KBM-7 (cell line): ENCODE measurements at regions not wholly inside any gene's neighbourhood (a gene's known extent, or its start where the extent isn't known, plus 50 kb on each side); places are given as distances from the start of the nearest gene placed in this dataset.

Experiments
- DNase-seq: peaks from one replicate; pipeline ENCODE4 v3.0.0-alpha.2; 2015
- in situ Hi-C: fragments of 300-500 bp; cut with MboI; formaldehyde crosslinking; loops from 2 replicates; pipeline ENCODE4 v1.14.3; 2020; ENCODE audit warnings: low sequenced_read_pairs, low pct_unique_long_range_greater_than_20kb, mixed read lengths

DNA sequence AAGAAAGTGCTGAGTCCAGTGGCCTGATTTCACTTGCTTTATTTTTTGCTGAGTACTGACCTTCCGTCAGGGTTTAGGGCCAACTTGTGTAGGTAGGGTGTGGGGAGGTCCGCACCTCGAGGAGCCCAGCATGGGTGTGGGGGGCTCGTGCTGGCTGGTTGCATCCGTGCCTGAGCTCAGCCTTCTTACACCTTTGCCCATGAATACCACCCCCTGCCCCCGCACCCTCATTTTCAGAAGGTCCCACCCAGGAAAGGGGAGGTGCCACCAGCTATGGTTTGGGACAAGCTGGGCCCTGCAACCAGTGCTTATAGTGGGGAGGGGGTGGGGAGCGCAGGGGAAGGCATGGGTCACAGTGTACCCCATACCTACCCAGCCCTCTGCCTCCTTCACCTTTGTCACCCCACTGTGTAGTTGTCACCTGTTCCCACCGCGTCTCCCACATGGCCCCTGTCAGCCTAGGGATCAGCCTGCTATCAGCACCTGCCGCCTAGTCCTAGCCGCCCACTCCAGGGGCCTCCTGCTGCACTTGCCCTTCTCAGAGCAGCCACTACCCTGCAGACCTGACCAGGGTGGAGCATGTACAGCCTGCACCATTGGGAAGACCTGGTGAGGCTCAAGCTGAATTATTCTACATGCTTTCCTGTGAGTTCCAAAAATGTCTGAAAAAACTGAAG is 146.2 kb upstream of the RET start:
- in situ Hi-C loops, result no loop called here
- DNase-seq, result no peak

DNA sequence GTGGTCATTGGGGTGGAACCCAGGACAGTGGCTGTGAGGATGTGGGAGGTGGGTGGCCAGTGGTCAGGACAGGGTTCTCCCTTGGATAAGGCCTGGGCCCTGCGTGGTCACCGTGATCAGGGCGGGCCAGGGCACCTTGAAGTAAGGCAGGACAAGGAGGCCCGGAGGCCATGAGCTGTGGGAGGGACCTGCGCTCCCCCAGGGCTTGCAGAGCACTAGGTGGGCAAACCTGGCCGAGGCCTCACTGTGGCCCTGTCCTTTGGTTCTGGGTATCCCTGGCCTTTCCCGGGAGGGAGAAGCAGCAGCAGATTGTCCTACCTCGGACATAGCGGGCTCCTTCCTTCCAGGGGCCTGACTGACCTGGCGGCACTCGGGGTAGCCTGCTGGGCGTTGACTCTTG is 144.8 kb upstream of the RET start:
- in situ Hi-C loops, result no loop called here
- no peak for DNase-seq

DNA sequence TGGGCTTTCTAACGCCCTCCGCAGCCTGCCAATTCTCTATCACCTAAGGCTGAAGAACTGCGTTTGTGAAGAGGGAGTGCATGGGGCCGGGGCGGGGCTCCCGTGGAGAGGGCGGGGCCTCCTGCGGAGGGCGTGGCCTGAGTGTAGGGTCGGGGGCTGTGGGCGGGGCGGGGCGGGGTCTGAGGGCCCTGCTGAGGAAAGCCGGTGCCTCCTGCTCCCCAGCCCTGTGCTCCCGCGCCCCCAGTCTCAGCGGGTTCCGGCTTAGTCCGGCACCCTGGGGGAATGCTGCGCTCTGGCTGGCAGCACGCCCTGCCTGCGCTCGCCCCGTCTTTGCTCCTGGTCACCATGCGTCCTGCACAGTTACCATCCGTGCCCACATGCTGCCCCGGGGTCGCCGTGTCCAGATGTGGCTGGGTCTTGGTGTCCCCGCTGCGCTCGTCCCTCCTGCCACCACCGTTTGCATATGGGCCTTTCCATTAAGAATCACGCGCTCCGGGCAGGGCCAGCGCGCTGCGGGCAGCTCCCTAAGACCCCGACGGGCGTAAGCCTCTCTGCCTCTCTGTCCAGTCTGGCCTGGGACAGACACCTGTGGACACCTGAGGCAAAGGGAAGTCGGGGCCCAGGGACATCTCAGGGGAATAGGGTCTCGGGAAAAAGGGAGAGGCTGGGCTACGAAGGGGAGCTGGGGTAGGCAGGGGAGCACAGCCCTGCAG is 144.0 kb upstream of the RET start:
- in situ Hi-C loops, result no loop called here
- no peak for DNase-seq

DNA sequence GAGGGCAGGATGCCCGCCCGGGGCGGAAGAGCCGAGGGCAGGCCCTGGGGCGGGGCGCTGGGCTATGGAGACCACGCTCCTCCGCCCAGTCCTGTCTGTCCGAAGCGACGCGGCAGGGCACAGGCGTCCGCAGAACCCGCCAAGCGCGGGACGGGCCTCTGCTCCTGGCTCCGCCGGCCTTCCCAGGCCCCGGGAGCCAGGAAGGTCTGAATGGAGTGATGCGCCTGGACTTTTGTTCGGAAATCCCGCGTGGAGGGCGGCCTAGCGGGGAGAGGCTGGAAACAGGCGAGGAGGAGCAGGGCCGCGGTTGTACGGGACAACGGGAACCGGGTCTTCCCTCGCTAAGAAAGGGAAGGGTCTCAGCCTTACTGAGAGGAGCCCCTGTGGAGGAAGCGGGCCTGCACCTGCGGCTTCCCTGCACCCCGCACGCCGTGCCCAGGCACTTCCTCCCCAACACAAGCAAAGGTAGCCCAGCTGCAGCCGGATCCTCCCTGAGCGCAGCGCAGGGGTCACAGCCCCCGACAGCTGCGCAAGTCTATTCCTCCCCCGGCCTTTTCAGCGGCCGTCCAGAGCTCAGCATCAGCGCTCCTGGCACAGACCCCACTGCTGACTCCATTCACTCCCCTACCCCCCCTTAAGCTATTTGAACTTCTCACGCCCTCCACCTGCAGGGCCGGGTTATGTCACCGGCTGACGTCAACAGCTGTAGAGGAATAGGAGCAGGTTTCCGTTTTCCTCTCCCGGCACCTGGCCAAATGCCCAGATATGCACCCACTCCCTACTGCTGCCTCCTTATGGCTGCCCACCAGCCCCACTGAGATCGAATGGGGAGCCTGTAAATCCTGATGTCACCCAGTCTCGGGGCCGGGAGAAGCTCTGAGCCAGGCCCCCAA is 143.2 kb upstream of the RET start:
- DNase-seq, result no peak
- in situ Hi-C loops, result no loop called here

DNA sequence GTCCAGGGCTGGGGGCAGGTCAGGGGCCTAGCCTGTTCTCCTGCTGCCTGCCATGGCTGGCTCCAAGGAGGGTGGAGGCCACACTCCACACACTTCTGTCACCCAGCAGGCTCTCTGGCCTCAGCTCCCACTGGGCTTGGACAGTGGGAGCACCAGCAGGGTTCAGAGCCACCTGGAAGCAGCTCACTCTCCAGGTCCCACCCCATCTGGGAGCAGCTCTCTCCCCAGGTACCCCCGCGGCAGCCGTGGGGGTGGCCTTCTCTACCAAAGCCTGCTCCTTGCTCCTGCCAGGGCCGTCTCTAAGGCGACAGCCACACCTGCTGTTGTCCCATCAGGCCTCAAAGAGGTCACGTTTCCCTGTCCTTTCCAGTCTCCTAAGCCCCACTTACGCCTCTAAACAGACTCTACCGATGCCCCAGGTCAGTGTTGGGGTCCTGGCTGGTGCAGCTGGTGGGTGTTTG is 142.5 kb upstream of the RET start:
- no peak for DNase-seq
- in situ Hi-C loops, result no loop called here

DNA sequence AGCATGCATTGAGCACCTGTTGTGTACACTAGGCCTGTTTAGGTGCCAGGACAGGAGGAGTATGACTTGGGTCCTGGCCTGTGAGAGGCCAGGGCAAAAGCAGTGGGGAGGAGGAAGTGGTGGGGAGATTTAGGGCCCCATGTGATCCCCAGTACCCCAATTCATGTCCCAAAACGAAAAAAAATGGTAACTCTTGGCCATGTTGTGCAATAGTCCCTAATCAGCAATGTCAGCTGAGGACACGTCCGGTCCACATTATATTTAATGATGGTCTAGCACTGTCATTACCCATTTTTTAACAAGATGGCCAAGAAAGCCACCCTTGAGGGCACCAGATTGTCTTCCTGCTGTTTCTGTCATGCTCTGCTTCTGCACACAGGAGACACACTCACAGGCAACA is 142.0 kb upstream of the RET start:
- no peak for DNase-seq
- in situ Hi-C loops, result no loop called here

DNA sequence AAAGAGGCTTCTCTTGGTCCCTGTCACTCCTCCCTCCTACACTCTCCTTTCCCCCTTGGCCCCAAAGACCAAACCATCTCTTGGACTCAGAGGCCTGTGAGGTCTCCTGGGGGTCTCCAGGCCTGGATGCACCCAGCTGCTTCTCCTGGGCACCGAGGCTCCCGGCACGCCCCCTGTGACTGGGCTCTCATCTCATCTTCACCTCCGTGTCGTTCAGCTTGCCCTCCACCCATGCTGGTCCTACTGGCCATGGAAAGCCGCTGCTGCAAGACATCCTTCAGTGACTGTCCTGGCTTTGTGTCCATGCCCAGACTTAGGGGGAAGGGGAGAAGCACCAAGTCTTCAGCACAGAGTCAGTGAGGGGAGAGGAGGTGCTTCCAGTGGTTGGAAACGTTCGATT is 141.4 kb upstream of the RET start:
- DNase-seq, result no peak
- in situ Hi-C loops, result no loop called here

DNA sequence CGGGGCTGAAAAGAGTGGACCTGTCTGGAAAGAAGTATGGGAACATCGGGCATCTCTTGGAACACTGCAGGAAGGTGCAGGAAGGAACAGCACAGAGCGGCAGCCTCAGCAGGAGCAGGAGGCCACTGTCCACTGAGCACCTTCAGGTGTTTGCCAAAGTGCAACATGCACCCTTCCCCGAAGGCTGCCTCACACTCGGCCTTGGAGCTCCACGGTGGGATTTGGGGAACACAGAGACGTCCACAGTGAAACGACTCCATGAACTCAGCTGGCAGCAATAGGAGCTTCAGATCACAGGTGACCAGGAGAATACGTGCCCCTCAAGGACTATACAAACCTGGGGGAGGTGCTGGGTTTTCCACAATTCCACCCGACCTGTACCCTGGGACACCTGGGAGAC is 140.3 kb upstream of the RET start:
- in situ Hi-C loops, result no loop called here
- no peak for DNase-seq

DNA sequence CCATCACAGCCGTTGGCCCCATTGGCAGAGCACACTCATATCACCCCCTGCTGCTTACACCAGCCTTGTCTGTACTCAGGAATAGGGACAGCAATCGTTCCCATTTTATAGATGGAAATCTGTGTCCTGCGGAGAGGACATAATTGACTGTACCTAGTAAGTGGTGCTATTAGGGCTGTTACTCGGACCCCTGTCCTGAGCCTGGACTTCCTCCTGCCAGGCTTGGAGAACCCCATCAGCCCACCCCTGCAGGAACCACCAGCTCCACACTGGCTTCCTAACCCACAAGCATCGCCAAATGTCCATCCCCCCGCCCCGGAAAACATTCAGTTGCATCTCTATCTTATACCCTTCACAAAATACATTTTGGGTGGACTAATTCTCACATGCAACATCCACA is 139.8 kb upstream of the RET start:
- no peak for DNase-seq
- in situ Hi-C loops, result no loop called here

DNA sequence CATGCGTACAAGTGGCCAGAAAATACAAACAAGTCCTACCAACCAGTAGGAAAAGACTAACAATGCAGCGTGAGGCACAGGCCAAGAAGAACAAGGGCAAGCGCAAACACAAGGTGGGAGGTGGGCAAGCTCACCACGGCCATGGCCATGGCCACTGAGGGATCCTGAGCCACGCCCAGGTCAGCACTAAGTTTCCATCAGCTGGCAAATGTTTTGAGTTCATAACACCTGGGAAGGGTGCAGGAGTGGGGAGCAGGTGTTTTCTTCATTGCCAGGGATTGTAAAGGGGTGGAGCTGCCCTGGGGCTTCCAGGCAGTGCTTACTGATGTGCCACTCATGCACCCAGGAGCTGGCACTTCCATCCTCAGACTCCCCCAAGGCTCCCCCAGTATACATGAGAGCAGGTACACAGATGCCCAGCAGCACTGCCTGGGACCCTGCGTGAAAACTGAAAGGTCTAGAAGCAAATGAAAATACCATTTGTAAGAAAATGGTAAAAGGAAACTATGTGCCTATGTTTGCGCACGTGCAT is 139.2 kb upstream of the RET start:
- in situ Hi-C loops, result no loop called here
- no peak for DNase-seq

DNA sequence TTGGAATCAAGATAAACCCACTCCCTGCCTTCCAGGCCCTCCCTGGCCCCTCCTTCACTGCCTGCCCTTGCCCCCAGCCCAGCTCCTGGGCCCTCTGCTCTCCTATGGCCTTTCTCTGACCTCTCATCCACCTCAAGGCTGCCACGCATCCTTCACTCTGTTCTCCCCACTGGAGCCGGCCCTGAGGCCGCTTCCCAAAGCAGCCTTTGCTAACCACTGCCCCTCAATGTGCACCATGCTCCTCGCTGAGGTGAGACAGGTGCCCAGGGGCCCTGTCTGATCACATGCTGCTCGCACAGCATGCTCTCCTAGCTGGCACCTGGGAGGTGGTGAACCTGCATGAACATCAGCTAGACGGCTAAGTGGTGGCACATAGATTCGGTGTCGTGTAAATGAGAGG is 138.5 kb upstream of the RET start:
- in situ Hi-C loops, result no loop called here

DNA sequence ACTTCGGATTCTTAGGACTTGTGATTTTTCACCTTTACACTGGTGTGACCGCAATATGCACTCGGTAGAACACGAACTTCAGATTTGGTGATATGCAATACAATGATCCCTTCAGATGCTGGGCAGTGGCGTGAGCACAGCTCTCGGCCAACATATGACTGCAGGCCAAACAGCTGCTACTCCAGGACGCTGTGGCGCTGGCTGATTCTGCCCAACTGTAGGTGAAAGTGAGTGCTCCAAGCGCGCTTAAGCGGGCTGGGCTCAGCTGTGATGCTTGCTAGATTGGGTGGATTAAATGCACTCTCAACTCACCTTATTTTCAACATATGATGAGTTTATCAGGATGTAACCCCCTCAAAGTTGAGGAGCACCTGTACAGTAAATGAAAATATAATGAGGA is 137.6 kb upstream of the RET start:
- no peak for DNase-seq
- in situ Hi-C loops, result no loop called here

More for the DNA sequence above, 138.5 kb upstream of the RET start:
- DNase-seq, result no peak

DNA sequence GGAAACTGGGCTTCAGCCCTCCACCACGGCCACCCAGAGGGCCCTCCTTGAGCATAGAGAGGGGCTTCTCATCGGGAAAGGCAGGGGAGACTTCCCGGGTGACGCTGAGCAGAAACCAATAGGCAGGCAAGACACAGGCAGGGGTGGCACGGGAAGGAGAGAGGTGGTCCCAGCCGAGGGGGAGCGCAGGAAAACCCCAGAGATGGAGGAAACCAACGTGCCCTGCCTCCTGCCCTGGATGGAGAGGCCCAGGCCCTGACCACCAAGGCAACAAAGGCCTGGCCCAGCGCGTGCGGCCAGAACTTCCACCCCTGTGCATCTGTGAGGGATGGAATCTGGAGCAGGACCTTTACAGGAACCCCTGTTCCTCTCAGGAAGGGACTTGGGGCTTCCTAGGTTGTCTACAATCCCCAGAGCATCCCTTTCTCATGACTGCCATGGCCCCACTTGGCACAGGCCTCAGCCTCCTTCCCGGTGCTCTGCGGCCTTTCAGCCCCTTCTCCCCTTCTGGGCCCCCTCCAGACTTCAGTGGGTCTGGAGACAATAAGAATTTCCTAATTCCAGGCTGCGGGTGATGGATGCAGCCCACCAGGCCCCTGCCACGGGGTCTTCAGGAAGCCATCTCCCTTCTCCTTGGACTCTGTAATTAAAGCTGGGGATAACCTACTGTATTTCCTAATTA is 137.0 kb upstream of the RET start:
- DNase-seq, result no peak
- in situ Hi-C loops, result no loop called here

DNA sequence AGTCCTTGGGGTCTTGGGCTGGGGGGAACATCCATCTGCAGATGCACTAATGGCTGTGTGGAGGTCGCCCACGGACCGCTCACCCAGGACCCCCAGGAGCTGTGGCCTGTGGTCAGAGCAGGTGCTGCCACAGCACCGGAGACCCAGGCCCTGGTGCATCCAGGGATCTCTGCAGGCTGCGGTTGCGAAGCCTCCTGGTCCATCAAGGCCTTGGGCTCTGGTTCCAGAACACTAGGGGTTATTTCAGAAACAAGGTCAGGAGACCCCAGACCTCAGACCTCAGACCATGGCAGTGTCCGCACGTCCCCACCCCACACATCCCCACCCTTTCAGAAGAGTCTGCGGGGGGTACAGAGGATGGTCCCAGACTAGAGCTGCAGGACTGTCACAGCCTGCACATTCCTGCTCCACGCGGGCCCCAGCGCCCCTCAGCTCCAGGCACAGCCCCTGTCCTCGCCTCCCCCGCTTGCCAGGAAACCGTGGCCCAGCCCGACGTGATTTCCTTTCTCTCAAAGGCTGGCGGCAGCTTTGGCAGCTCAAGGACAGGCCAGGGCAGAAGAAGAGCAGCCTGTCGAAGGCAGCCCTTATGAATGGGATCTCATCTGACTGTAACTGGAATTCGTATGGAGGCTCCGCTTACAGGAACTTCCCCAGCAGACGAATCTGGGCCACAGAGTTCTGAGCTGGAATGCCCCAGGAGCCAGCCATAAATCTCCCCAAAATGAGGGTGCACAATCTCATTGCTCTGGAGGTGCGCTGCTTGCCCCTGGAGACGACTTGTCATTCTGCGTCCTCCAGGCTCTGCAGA is 136.2 kb upstream of the RET start:
- in situ Hi-C loops, result no loop called here
- no peak for DNase-seq

DNA sequence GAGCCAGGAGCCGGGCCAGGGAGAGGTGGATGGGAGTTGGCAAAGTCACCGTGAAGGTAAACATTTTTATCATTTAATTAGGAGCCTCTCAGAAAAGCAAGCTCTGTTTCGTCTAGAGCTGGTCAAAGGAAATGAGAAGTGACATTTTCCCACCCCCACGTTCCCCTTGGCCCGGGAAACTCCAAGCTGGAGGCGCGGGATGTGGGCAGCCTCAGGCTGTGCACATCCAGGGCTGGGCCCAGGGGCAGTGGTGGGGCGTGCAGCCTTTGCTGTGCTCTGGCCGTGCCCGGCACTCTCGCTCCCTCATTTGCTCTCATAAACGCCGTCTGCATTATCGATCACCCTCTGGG is 135.6 kb upstream of the RET start:
- no peak for DNase-seq
- in situ Hi-C loops, result no loop called here

DNA sequence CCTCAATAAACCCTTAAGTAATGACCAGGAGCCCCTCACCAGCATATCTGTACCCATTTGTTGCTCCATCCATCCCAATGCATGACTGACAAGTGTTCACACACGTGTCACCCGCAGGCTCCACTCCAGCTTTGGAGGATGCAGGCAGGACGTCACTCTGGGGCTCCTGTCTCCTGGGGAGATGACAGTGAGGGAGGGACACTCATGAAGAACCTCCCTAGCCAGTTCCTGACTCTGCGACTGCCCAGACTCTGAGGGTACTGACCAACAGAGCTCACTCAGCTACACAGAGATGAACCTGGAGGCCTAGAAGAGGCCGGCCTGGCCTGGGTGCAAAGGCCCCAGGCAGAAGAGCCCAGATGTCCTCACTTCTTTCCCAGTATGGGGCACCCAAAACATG is 135.1 kb upstream of the RET start:
- no peak for DNase-seq
- in situ Hi-C loops, result no loop called here

DNA sequence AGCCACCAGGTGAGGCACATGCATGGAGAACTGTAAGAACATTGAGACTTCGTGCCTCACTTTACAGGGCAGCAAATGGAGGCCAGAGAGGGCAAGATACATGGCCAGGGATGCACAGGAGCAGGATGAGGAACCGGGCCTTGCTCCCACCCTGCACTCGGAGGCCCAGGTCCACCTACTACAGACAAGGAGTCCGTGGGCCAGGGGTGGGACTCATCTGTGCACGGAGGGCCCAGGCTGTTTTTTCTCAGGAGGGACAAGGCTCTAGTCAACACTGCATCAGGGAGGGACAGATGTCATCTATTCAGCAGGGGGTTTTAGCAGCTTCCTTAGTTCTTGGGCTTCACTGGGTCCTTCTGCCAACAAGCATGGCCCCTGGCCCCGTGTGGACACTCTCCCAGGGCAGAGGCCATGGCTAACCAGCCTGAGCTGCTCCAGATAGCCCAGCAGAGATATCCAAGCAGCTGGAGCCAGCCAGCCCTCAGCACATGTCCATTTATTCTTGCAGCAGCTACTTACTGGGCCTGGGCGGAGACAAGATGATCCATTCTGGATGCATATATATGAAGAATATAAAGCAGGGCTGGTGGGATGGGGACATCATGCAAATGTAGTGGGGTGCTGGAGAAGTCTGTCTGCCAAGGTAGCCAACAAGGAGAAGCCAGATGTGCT is 134.5 kb upstream of the RET start:
- DNase-seq, result no peak
- in situ Hi-C loops, result no loop called here
